B cell (primary cell): ENCODE measurements at regions not wholly inside any gene's neighbourhood (a gene's known extent, or its start where the extent isn't known, plus 50 kb on each side); places are given as distances from the start of the nearest gene placed in this dataset.

Source experiments
- CTCF ChIP-seq: fragments of 200-600 bp; IDR thresholded peaks from one replicate; pipeline ENCODE4 v1.8.0; 2022; ENCODE audit warnings: antibody characterized with exemption, mild to moderate bottlenecking
- EZH2 ChIP-seq: IDR thresholded peaks from 2 replicates; pipeline ENCODE4 v1.6.1; 2012; ENCODE audit warnings: borderline replicate concordance, low read depth, mild to moderate bottlenecking, moderate library complexity, low read length; ENCODE audit not compliant: insufficient read depth, poor library complexity, severe bottlenecking

- TF ChIP-seq CTCF = no peak
- no peak for TF ChIP-seq EZH2
Measured at GRCh38 chr4:181020456-181020855, 1222.7 kb upstream of the TENM3 start.
